ENCODE measurements at regions not wholly inside any gene's neighbourhood (a gene's known extent, or its start where the extent isn't known, plus 50 kb on each side); places are given as distances from the start of the nearest gene placed in this dataset.

GRCh38 chr7:118079369-118079768 is 104.6 kb upstream of the LSM8 start:
- TF ChIP-seq CTCF (IDR thresholded peaks at IDR 0.05): no peak

GRCh38 chr7:118080947-118081346 is 103.0 kb upstream of the LSM8 start:
- intact Hi-C loops (cut with DNase I): no loop called here
- no peak overlapping the region for H3K9ac ChIP-seq (ENCODE audit: low read depth in 2 of 2, low read length in 2 of 2)
- peak; percentile 25 for DNase-seq
- no peaks in the 10 kb centered on the region for H3K36me3 ChIP-seq
- no peaks in the 10 kb centered on the region for H3K27me3 ChIP-seq
- no peak overlapping the region for H3K4me3 ChIP-seq
- TF ChIP-seq CTCF (IDR thresholded peaks at IDR 0.05): no peak
- no peaks in the 10 kb centered on the region for H3K4me1 ChIP-seq
- H3K9me3 ChIP-seq: no peaks in the 10 kb centered on the region
- no peak overlapping the region for H3K27ac ChIP-seq

More at GRCh38 chr7:118079369-118079768, 104.6 kb upstream of the LSM8 start:
- H3K4me1 ChIP-seq: no peaks in the 10 kb centered on the region
- no peak overlapping the region for H3K9ac ChIP-seq (ENCODE audit: low read depth in 2 of 2, low read length in 2 of 2)
- H3K9me3 ChIP-seq: no peaks in the 10 kb centered on the region
- no peak overlapping the region for H3K27ac ChIP-seq
- intact Hi-C loops (cut with DNase I): no loop called here
- H3K36me3 ChIP-seq: no peaks in the 10 kb centered on the region
- H3K27me3 ChIP-seq: no peaks in the 10 kb centered on the region
- DNase-seq: no peak
- no peak overlapping the region for H3K4me3 ChIP-seq

- no peaks in the 10 kb centered on the region for H3K36me3 ChIP-seq
- no peak for TF ChIP-seq CTCF (IDR thresholded peaks at IDR 0.05)
- H3K9me3 ChIP-seq: no peaks in the 10 kb centered on the region
- no peak overlapping the region for H3K27ac ChIP-seq
- DNase-seq: no peak
- H3K27me3 ChIP-seq: no peaks in the 10 kb centered on the region
- no peak overlapping the region for H3K4me3 ChIP-seq
- H3K4me1 ChIP-seq: no peaks in the 10 kb centered on the region
- no peak overlapping the region for H3K9ac ChIP-seq (ENCODE audit: low read depth in 2 of 2, low read length in 2 of 2)
- intact Hi-C loops (cut with DNase I): no loop called here
Measured at GRCh38 chr7:118082506-118082905, 101.5 kb upstream of the LSM8 start.

GRCh38 chr7:118085000-118085399 is 99.0 kb upstream of the LSM8 start:
- no peak overlapping the region for H3K9ac ChIP-seq (ENCODE audit: low read depth in 2 of 2, low read length in 2 of 2)
- no peak overlapping the region for H3K4me3 ChIP-seq
- no peak for TF ChIP-seq CTCF (IDR thresholded peaks at IDR 0.05)
- intact Hi-C loops (cut with DNase I): no loop called here
- H3K36me3 ChIP-seq: no peaks in the 10 kb centered on the region
- no peaks in the 10 kb centered on the region for H3K27me3 ChIP-seq
- no peak overlapping the region for H3K27ac ChIP-seq
- H3K4me1 ChIP-seq: no peaks in the 10 kb centered on the region
- no peaks in the 10 kb centered on the region for H3K9me3 ChIP-seq
- DNase-seq: no peak

GRCh38 chr7:118087126-118087525 is 96.8 kb upstream of the LSM8 start:
- H3K9ac ChIP-seq (ENCODE audit: low read depth in 2 of 2, low read length in 2 of 2): no peak overlapping the region
- no peaks in the 10 kb centered on the region for H3K4me1 ChIP-seq
- intact Hi-C loops (cut with DNase I): no loop called here
- no peak overlapping the region for H3K27ac ChIP-seq
- H3K27me3 ChIP-seq: no peaks in the 10 kb centered on the region
- no peaks in the 10 kb centered on the region for H3K9me3 ChIP-seq
- no peak for TF ChIP-seq CTCF (IDR thresholded peaks at IDR 0.05)
- no peak overlapping the region for H3K4me3 ChIP-seq
- DNase-seq: no peak
- no peaks in the 10 kb centered on the region for H3K36me3 ChIP-seq

GRCh38 chr7:118094044-118094443 is 89.9 kb upstream of the LSM8 start:
- Histone ChIP-seq H3K4me3 (no peak overlapping the region), H3K4me1 (no peaks in the 10 kb centered on the region), H3K9ac (ENCODE audit: low read depth in 2 of 2, low read length in 2 of 2) (no peak overlapping the region), H3K36me3 (no peaks in the 10 kb centered on the region), H3K27ac (no peak overlapping the region), H3K27me3 (no peaks in the 10 kb centered on the region), H3K9me3 (no peaks in the 10 kb centered on the region)
- intact Hi-C loops (cut with DNase I): no loop called here
- no peak for DNase-seq
- no peak for TF ChIP-seq CTCF (IDR thresholded peaks at IDR 0.05)

All from colonic mucosa (tissue), 4 donors.